ENCODE measurements at regions not wholly inside any gene's neighbourhood (a gene's known extent, or its start where the extent isn't known, plus 50 kb on each side); places are given as distances from the start of the nearest gene placed in this dataset.

- H3K79me2 ChIP-seq (ENCODE audit: insufficient read depth, low read length) = no peaks in the 10 kb centered on the region
- no peak for ATAC-seq
- H3K27me3 ChIP-seq (ENCODE audit: insufficient read depth, low read length) = peaks cover 13% of the 10 kb centered on the region; the same call in 1 of the 2 replicates
- H3K9ac ChIP-seq (ENCODE audit: low read length) = no peak overlapping the region
- intact Hi-C loops (cut with micrococcal nuclease) = no loop called here
- no TSS peak for BruUV-seq (replicated peaks)
- H3K4me1 ChIP-seq (ENCODE audit: control insufficient read depth in 1 of 2, insufficient read depth in 2 of 2, low read length in 2 of 2) = no peaks in the 10 kb centered on the region
- H3K27ac ChIP-seq (ENCODE audit: low read depth, low read length) = no peak overlapping the region
- H3K4me3 ChIP-seq (replicated peaks in 1 of 2; ENCODE audit: low read depth in 1 of 2, low read length in 2 of 2) = no peak overlapping the region
- no peaks in the 10 kb centered on the region for H3K9me3 ChIP-seq (ENCODE audit: control insufficient read depth in 1 of 2, insufficient read depth in 1 of 2, low read depth in 1 of 2, low read length in 2 of 2)
- no peak for TF ChIP-seq CTCF (IDR thresholded peaks at IDR 0.05 in 2 of 3, conservative IDR thresholded peaks at IDR 0.05 in 1 of 3; ENCODE audit: borderline replicate concordance in 1 of 3, insufficient read depth in 1 of 3, low read depth in 2 of 3, low read length in 2 of 3)
- TF ChIP-seq ZBTB33 (IDR thresholded peaks at IDR 0.05; ENCODE audit: extremely low read depth, insufficient replicate concordance, low read length) = no peak
- TF ChIP-seq CBX3 (IDR thresholded peaks at IDR 0.05; ENCODE audit: low read depth) = no peak
- no peak for TF ChIP-seq FOSL1 (IDR thresholded peaks at IDR 0.05; ENCODE audit: low read depth)
- TF ChIP-seq POLR2AphosphoS5 (IDR thresholded peaks at IDR 0.05; ENCODE audit: low read depth, low read length) = no peak
- no peak for TF ChIP-seq SRF (IDR thresholded peaks at IDR 0.05; ENCODE audit: low read depth)
- TF ChIP-seq MAX (IDR thresholded peaks at IDR 0.05) = no peak
- no peak for TF ChIP-seq ATF3 (IDR thresholded peaks at IDR 0.05)
- TF ChIP-seq YY1 (IDR thresholded peaks at IDR 0.05; ENCODE audit: extremely low read depth, insufficient replicate concordance, low read depth, low read length) = no peak
- TF ChIP-seq SP1 (IDR thresholded peaks at IDR 0.05; ENCODE audit: low read depth) = no peak
- TF ChIP-seq SIN3A (IDR thresholded peaks at IDR 0.05; ENCODE audit: low read depth) = no peak
- no peak for TF ChIP-seq RAD21 (IDR thresholded peaks at IDR 0.05; ENCODE audit: low read depth)
- no peak for TF ChIP-seq REST (IDR thresholded peaks at IDR 0.05; ENCODE audit: low read depth)
- TF ChIP-seq ZNF274 (IDR thresholded peaks at IDR 0.05; ENCODE audit: low read depth, low read length) = no peak
- no peak for TF ChIP-seq CEBPB (IDR thresholded peaks at IDR 0.05; ENCODE audit: low read depth)
- no peak for TF ChIP-seq ZFX (IDR thresholded peaks at IDR 0.05)
- no peak for TF ChIP-seq ELF1 (IDR thresholded peaks at IDR 0.05; ENCODE audit: borderline replicate concordance, low read depth)
- RAD21 ChIA-PET (ENCODE audit: low non-redundant PET in 1 of 2, low total read pairs in 2 of 2, uncharacterized antibody in 2 of 2, unreplicated experiment in 2 of 2) = no interaction called here
- no peaks in the 10 kb centered on the region for H4K20me1 ChIP-seq (ENCODE audit: insufficient read depth)
- CTCF ChIA-PET = no interaction called here
- no peaks in the 10 kb centered on the region for H3K36me3 ChIP-seq (ENCODE audit: control insufficient read depth in 1 of 2, insufficient read depth in 2 of 2, low read length in 2 of 2)
- H3K4me2 ChIP-seq (ENCODE audit: low read length) = no peak overlapping the region
- no peaks in the 10 kb centered on the region for H3K9me2 ChIP-seq (ENCODE audit: insufficient read depth)
- POLR2A ChIA-PET = no interaction called here
- H2AFZ ChIP-seq (ENCODE audit: low read depth, low read length, poor library complexity, severe bottlenecking) = no peak overlapping the region
- DNase-seq (ENCODE audit: low read depth, low spot score) = no peak
Observed at GRCh38 chr10:78203915-78204818, 170.5 kb downstream of the RPS24 start.

All from HCT116 (cell line).